T-helper 1 cell treated with Interleukin-12 subunit alpha and Interleukin-12 subunit beta and Interleukin-4 antibody, amounts not matched to agents 30 μg/mL and 1 μg/mL, for 36 hours (primary cell): ENCODE measurements at regions not wholly inside any gene's neighbourhood (a gene's known extent, or its start where the extent isn't known, plus 50 kb on each side); places are given as distances from the start of the nearest gene placed in this dataset.

Experiments
- H3K27ac Mint-ChIP-seq: one replicate; pipeline ENCODE4 v1.8.0; 2021; ENCODE audit warnings: mild to moderate bottlenecking, mixed read lengths
- H3K27me3 Mint-ChIP-seq: one replicate; pipeline ENCODE4 v1.8.0; 2021; ENCODE audit warnings: low read depth, mixed read lengths
- H3K36me3 Mint-ChIP-seq: one replicate; pipeline ENCODE4 v1.8.0; 2021; ENCODE audit warnings: low read depth, mixed read lengths
- H3K4me1 Mint-ChIP-seq: one replicate; pipeline ENCODE4 v1.8.0; 2021; ENCODE audit warnings: low read depth, mixed read lengths
- H3K4me3 Mint-ChIP-seq: one replicate; pipeline ENCODE4 v1.8.0; 2021; ENCODE audit warnings: mild to moderate bottlenecking, moderate library complexity, mixed read lengths
- H3K9me3 Mint-ChIP-seq: one replicate; pipeline ENCODE4 v1.8.0; 2021; ENCODE audit warnings: mixed read lengths

GRCh38 chr13:85312071-85312470 is 487.1 kb downstream of the SLITRK6 start:
- Mint-ChIP-seq H3K27me3 (no peaks in the 10 kb centered on the region), H3K4me1 (no peaks in the 10 kb centered on the region), H3K9me3 (peaks cover 10% of the 10 kb centered on the region), H3K4me3 (no peak overlapping the region), H3K27ac (no peak overlapping the region), H3K36me3 (no peaks in the 10 kb centered on the region)

DNA sequence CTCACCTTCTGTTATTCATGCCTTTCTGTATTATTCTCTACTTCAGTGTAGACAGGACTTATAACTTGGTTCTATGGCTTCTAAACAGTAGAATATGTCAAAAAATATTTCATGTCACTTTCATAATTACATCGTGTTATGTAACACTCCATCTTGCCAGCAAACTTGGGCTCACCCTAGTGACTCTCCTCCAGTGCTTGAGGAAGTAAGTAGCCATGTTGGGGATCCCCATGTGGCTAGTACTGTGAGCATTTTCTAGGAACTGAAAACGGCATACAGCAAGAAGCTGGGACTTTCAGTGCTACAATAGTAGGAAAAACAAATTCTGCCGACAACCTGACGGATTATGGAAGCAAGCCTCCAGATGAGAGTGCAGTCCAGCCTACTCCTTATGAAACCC is 495.6 kb downstream of the SLITRK6 start:
- no peaks in the 10 kb centered on the region for H3K4me1 Mint-ChIP-seq
- no peaks in the 10 kb centered on the region for H3K27me3 Mint-ChIP-seq
- H3K36me3 Mint-ChIP-seq: no peaks in the 10 kb centered on the region
- H3K4me3 Mint-ChIP-seq: no peak overlapping the region
- H3K27ac Mint-ChIP-seq: no peak overlapping the region
- peaks cover 8% of the 10 kb centered on the region for H3K9me3 Mint-ChIP-seq

GRCh38 chr13:85298387-85298924 is 500.8 kb downstream of the SLITRK6 start:
- Mint-ChIP-seq H3K4me3 (no peak overlapping the region), H3K36me3 (no peaks in the 10 kb centered on the region)

GRCh38 chr13:85288698-85289097 is 510.5 kb downstream of the SLITRK6 start:
- H3K27ac Mint-ChIP-seq: no peak overlapping the region
- no peaks in the 10 kb centered on the region for H3K36me3 Mint-ChIP-seq
- no peaks in the 10 kb centered on the region for H3K27me3 Mint-ChIP-seq
- H3K4me1 Mint-ChIP-seq: no peaks in the 10 kb centered on the region
- H3K4me3 Mint-ChIP-seq: no peak overlapping the region
- no peaks in the 10 kb centered on the region for H3K9me3 Mint-ChIP-seq

More at GRCh38 chr13:85298387-85298924, 500.8 kb downstream of the SLITRK6 start:
- Mint-ChIP-seq H3K27me3 (no peaks in the 10 kb centered on the region), H3K4me1 (no peaks in the 10 kb centered on the region), H3K9me3 (peaks cover 8% of the 10 kb centered on the region), H3K27ac (no peak overlapping the region)

DNA sequence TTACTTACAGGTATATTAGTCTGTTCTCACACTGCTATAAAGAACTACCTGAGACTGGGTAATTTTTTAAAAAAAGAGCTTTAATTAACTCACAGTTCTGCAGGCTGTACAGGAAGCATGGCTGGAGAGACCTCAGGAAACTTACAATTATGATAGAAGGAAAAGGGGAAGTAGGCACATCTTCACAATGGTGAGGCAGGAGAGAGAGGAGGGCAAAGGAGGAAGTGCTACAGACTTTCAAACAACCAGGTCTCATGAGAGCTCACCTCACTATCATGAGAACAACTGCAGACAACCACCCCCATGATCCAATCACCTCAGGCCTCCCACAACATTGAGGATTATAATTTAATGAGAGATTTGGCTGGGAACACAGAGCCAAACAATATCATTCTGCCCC is 511.7 kb downstream of the SLITRK6 start:
- Mint-ChIP-seq H3K27ac (no peak overlapping the region), H3K4me1 (no peaks in the 10 kb centered on the region), H3K36me3 (no peaks in the 10 kb centered on the region), H3K4me3 (no peak overlapping the region), H3K9me3 (no peaks in the 10 kb centered on the region), H3K27me3 (no peaks in the 10 kb centered on the region)

- no peaks in the 10 kb centered on the region for H3K9me3 Mint-ChIP-seq
- H3K27ac Mint-ChIP-seq: no peak overlapping the region
- no peak overlapping the region for H3K4me3 Mint-ChIP-seq
- no peaks in the 10 kb centered on the region for H3K4me1 Mint-ChIP-seq
- no peaks in the 10 kb centered on the region for H3K27me3 Mint-ChIP-seq
- H3K36me3 Mint-ChIP-seq: no peaks in the 10 kb centered on the region
Measured at GRCh38 chr13:85286081-85286480, 513.1 kb downstream of the SLITRK6 start.

DNA sequence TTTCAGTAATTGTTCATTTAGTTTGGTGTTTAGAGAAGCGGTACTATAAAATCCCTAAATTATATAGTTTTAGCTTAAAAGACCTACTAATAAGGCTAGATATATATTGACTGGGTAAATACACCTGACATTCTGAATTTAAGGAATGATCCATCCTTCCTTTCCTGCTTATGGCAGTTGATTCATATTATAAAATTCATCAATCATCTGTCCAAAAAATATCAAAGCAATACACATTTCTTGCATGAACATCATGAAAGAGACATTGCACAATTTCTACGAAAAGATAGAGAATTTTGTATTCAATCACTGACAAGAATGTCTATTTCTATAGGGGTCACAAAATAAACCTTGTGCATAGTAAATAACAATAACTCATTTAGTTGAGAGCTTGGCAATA is 514.9 kb downstream of the SLITRK6 start:
- no peaks in the 10 kb centered on the region for H3K9me3 Mint-ChIP-seq
- no peaks in the 10 kb centered on the region for H3K4me1 Mint-ChIP-seq
- H3K27me3 Mint-ChIP-seq: no peaks in the 10 kb centered on the region
- no peak overlapping the region for H3K4me3 Mint-ChIP-seq
- H3K36me3 Mint-ChIP-seq: no peaks in the 10 kb centered on the region
- H3K27ac Mint-ChIP-seq: no peak overlapping the region

- no peaks in the 10 kb centered on the region for H3K9me3 Mint-ChIP-seq
- H3K4me1 Mint-ChIP-seq: no peaks in the 10 kb centered on the region
- H3K4me3 Mint-ChIP-seq: no peak overlapping the region
- no peak overlapping the region for H3K27ac Mint-ChIP-seq
- H3K36me3 Mint-ChIP-seq: no peaks in the 10 kb centered on the region
- no peaks in the 10 kb centered on the region for H3K27me3 Mint-ChIP-seq
Measured at GRCh38 chr13:85283408-85283807, 515.8 kb downstream of the SLITRK6 start.

GRCh38 chr13:85282876-85283275 is 516.3 kb downstream of the SLITRK6 start:
- Mint-ChIP-seq H3K27ac (no peak overlapping the region), H3K36me3 (no peaks in the 10 kb centered on the region), H3K4me3 (no peak overlapping the region), H3K27me3 (no peaks in the 10 kb centered on the region), H3K9me3 (no peaks in the 10 kb centered on the region), H3K4me1 (no peaks in the 10 kb centered on the region)

DNA sequence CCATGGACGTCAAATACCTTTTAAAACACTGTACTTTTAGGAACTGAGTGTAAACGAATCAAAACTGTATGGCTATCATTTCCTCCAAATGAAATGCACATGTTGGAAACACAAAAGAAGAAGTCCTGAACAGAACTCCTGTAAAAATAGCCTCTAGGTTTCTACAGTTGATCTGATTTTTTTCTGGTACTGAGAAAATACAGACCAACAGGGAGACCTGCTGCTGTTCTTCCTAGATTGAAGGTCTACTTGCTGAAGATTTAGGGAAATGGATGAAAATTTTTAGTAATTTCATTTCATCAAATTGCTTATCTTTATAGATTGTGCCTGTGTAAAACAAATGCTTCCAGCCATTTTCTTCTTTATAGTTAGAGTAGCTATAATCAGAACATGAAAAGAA is 520.4 kb downstream of the SLITRK6 start:
- no peaks in the 10 kb centered on the region for H3K36me3 Mint-ChIP-seq

GRCh38 chr13:85277748-85278147 is 521.5 kb downstream of the SLITRK6 start:
- H3K36me3 Mint-ChIP-seq: no peaks in the 10 kb centered on the region
- no peaks in the 10 kb centered on the region for H3K27me3 Mint-ChIP-seq
- H3K27ac Mint-ChIP-seq: no peak overlapping the region

More for the DNA sequence above, 520.4 kb downstream of the SLITRK6 start:
- Mint-ChIP-seq H3K27me3 (no peaks in the 10 kb centered on the region), H3K9me3 (no peaks in the 10 kb centered on the region), H3K4me1 (no peaks in the 10 kb centered on the region), H3K4me3 (no peak overlapping the region), H3K27ac (no peak overlapping the region)

GRCh38 chr13:85266771-85267170 is 532.4 kb downstream of the SLITRK6 start:
- Mint-ChIP-seq H3K4me1 (no peaks in the 10 kb centered on the region), H3K27ac (no peak overlapping the region), H3K36me3 (no peaks in the 10 kb centered on the region), H3K27me3 (no peaks in the 10 kb centered on the region), H3K4me3 (no peak overlapping the region), H3K9me3 (peaks cover 5% of the 10 kb centered on the region)

More at GRCh38 chr13:85277748-85278147, 521.5 kb downstream of the SLITRK6 start:
- Mint-ChIP-seq H3K4me1 (no peaks in the 10 kb centered on the region), H3K4me3 (no peak overlapping the region), H3K9me3 (no peaks in the 10 kb centered on the region)

- Mint-ChIP-seq H3K4me3 (no peak overlapping the region), H3K4me1 (no peaks in the 10 kb centered on the region), H3K9me3 (peaks cover 3% of the 10 kb centered on the region), H3K27me3 (no peaks in the 10 kb centered on the region), H3K27ac (no peak overlapping the region), H3K36me3 (no peaks in the 10 kb centered on the region)
Measured at GRCh38 chr13:85266331-85266730, 532.9 kb downstream of the SLITRK6 start.

DNA sequence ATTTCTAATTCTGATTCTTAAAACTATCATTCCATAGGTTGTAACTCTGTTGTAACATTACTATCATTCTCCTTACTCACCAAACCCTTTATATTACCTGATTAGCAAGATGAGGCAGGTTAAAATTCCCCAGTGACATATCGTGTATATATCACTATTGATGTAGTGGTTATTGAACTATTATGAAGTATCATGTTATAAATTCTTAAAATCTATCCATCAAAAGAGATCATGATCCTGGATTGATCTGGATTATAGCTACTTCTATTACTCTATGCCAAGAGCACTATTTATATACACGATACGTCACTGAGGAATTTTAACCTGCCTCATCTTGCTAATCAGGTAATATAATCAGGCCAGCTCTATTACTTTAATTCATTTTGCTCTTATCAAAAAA is 533.9 kb downstream of the SLITRK6 start:
- Mint-ChIP-seq H3K4me1 (no peaks in the 10 kb centered on the region), H3K36me3 (no peaks in the 10 kb centered on the region), H3K27me3 (no peaks in the 10 kb centered on the region)

DNA sequence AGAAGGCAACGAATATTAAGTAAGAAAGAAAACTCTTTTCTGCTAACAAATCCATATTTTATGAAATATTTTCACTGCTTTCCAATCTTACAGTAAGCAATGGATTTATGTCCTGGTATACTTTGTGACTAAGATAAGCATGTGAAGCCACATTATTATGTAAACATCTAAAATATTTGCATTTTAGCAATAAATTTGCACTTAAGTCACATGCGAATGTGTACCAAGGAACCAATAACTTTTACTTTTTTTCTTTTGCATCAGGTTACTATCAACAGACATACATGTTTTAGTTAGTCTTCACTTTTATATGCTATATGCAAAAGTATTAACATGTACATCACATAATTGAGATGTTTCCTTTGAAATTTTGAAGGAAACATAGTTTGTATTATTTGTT is 536.7 kb downstream of the SLITRK6 start:
- Mint-ChIP-seq H3K27ac (no peak overlapping the region), H3K27me3 (no peaks in the 10 kb centered on the region), H3K36me3 (no peaks in the 10 kb centered on the region), H3K9me3 (peaks cover 3% of the 10 kb centered on the region), H3K4me1 (no peaks in the 10 kb centered on the region), H3K4me3 (no peak overlapping the region)

More for the DNA sequence above, 533.9 kb downstream of the SLITRK6 start:
- no peak overlapping the region for H3K27ac Mint-ChIP-seq
- H3K4me3 Mint-ChIP-seq: no peak overlapping the region
- H3K9me3 Mint-ChIP-seq: peaks cover 3% of the 10 kb centered on the region
